KMS-11 (cell line): ENCODE measurements at regions not wholly inside any gene's neighbourhood (a gene's known extent, or its start where the extent isn't known, plus 50 kb on each side); places are given as distances from the start of the nearest gene placed in this dataset.

ENCODE experiments used
- H2AFZ ChIP-seq: fragments of 200-600 bp; sonication (generic); 2 replicates; pipeline ENCODE4 v1.6.1; 2016; ENCODE audit warnings: antibody characterized with exemption, mixed run types, low read depth
- H3K27ac ChIP-seq: fragments of 200-600 bp; sonication (generic); 2 replicates; pipeline ENCODE4 v1.6.1; 2016; ENCODE audit warnings: mild to moderate bottlenecking, mixed run types
- H3K27me3 ChIP-seq: fragments of 200-600 bp; sonication (generic); 2 replicates; pipeline ENCODE4 v1.6.1; 2017; ENCODE audit warnings: mild to moderate bottlenecking, low read depth, mixed run types, moderate library complexity; ENCODE audit not compliant: insufficient read depth
- H3K36me3 ChIP-seq: fragments of 200-600 bp; sonication (generic); 2 replicates; pipeline ENCODE4 v1.6.1; 2017; ENCODE audit warnings: mild to moderate bottlenecking, mixed run types; ENCODE audit not compliant: insufficient read depth
- H3K4me1 ChIP-seq: fragments of 200-600 bp; sonication (generic); 2 replicates; pipeline ENCODE4 v1.6.1; 2016; ENCODE audit warnings: mild to moderate bottlenecking, low read depth, mixed run types; ENCODE audit not compliant: poor library complexity, severe bottlenecking
- H3K4me2 ChIP-seq: fragments of 200-600 bp; sonication (generic); 2 replicates; pipeline ENCODE4 v1.7.0; 2016; ENCODE audit warnings: mild to moderate bottlenecking, mixed run types
- H3K4me3 ChIP-seq: fragments of 200-600 bp; sonication (generic); IDR thresholded peaks from 2 replicates; pipeline ENCODE4 v1.6.1; 2017; ENCODE audit warnings: low read depth, low read length, mixed read lengths; ENCODE audit not compliant: insufficient read depth
- H3K79me2 ChIP-seq: fragments of 200-600 bp; sonication (generic); 2 replicates; pipeline ENCODE4 v1.6.1; 2016; ENCODE audit warnings: low read depth, mixed run types; ENCODE audit not compliant: insufficient read depth
- H3K9ac ChIP-seq: fragments of 200-600 bp; sonication (generic); 2 replicates; pipeline ENCODE4 v1.6.1; 2016; ENCODE audit warnings: mild to moderate bottlenecking, mixed run types
- H4K20me1 ChIP-seq: fragments of 200-600 bp; sonication (generic); 2 replicates; pipeline ENCODE4 v1.6.1; 2016; ENCODE audit warnings: mild to moderate bottlenecking, mixed run types; ENCODE audit not compliant: insufficient read depth
- TF ChIP-seq, protein P1 (sequence below): fragments of 200-600 bp; sonication (generic); conservative IDR thresholded peaks from 2 replicates; pipeline ENCODE4 v1.6.1; 2017; ENCODE audit warnings: low read depth, mild to moderate bottlenecking, antibody characterized with exemption, low read length, moderate library complexity, mixed read lengths

- Histone ChIP-seq H3K4me2 (no peak overlapping the region), H3K36me3 (no peaks in the 10 kb centered on the region), H3K4me3 (no peak overlapping the region), H3K9ac (no peak overlapping the region), H4K20me1 (no peaks in the 10 kb centered on the region), H2AFZ (no peak overlapping the region), H3K27ac (no peak overlapping the region), H3K4me1 (no peaks in the 10 kb centered on the region), H3K79me2 (no peaks in the 10 kb centered on the region), H3K27me3 (no peaks in the 10 kb centered on the region)
- TF ChIP-seq, protein P1, sequence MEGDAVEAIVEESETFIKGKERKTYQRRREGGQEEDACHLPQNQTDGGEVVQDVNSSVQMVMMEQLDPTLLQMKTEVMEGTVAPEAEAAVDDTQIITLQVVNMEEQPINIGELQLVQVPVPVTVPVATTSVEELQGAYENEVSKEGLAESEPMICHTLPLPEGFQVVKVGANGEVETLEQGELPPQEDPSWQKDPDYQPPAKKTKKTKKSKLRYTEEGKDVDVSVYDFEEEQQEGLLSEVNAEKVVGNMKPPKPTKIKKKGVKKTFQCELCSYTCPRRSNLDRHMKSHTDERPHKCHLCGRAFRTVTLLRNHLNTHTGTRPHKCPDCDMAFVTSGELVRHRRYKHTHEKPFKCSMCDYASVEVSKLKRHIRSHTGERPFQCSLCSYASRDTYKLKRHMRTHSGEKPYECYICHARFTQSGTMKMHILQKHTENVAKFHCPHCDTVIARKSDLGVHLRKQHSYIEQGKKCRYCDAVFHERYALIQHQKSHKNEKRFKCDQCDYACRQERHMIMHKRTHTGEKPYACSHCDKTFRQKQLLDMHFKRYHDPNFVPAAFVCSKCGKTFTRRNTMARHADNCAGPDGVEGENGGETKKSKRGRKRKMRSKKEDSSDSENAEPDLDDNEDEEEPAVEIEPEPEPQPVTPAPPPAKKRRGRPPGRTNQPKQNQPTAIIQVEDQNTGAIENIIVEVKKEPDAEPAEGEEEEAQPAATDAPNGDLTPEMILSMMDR: no peak
Measured at GRCh38 chr10:3385487-3385886, 212.9 kb upstream of the PITRM1 start.

GRCh38 chr10:3382092-3382491 is 209.5 kb upstream of the PITRM1 start:
- no peak overlapping the region for H2AFZ ChIP-seq
- H3K36me3 ChIP-seq: no peaks in the 10 kb centered on the region
- H3K79me2 ChIP-seq: no peaks in the 10 kb centered on the region
- no peaks in the 10 kb centered on the region for H3K27me3 ChIP-seq
- H3K4me3 ChIP-seq: no peak overlapping the region
- TF ChIP-seq, protein P1: no peak
- no peak overlapping the region for H3K4me2 ChIP-seq
- H4K20me1 ChIP-seq: no peaks in the 10 kb centered on the region
- no peak overlapping the region for H3K9ac ChIP-seq
- H3K27ac ChIP-seq: no peak overlapping the region
- H3K4me1 ChIP-seq: no peaks in the 10 kb centered on the region

DNA sequence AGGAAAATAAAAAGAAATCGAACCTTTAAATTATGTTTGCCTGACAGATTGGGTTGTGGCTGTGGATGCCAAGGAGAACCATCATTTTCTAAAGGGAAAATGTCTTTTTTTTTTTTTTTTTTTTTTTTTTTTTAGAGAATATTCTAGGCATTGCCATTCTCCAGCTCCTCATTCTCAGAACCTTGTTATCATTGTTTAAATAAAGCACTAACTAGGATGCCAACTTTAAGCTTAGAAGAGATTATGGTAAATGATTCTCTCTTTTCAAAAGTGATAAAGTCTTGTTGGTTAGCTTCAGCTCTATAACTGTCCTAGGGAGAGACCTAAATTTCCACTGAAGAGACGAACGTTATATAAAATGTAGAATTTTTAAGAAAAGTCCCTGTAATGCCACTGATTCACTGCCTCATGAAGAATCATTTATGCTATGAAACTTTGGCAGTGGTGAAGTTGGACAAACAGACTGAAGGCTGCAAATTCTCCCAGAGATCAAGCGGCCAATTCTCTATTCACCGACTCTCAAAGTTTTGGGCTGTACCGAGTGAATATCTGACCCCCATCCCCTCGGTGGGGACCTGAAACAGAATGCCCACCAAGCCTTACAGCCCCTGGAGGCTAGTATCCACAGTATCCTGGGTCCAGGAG is 207.9 kb upstream of the PITRM1 start:
- Histone ChIP-seq H3K27ac (no peak overlapping the region), H2AFZ (no peak overlapping the region), H3K9ac (no peak overlapping the region), H3K27me3 (no peaks in the 10 kb centered on the region), H3K79me2 (no peaks in the 10 kb centered on the region), H3K36me3 (no peaks in the 10 kb centered on the region), H3K4me2 (no peak overlapping the region), H3K4me3 (no peak overlapping the region), H4K20me1 (no peaks in the 10 kb centered on the region), H3K4me1 (no peaks in the 10 kb centered on the region)
- TF ChIP-seq, protein P1: no peak

DNA sequence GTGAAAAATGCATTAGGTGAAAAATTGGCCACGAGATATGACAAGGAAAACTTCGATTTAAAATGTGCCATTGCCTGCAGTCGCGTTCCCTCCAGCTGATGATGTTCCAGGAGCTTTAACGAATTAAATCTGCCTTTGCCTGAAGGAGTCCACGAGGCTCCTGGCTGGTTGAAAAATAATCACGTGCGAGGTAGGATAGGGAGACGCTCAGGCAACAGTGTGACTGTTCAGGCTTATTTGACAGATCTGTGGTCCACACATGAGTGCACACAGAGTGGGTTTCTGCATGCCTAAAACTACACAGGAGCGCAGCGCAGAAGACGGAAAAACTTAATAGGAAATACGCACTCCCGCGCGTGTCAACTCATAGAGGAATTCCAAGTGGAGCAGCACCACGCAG is 204.0 kb upstream of the PITRM1 start:
- Histone ChIP-seq H3K4me3 (no peak overlapping the region), H4K20me1 (no peaks in the 10 kb centered on the region), H3K79me2 (no peaks in the 10 kb centered on the region), H3K9ac (no peak overlapping the region), H3K36me3 (no peaks in the 10 kb centered on the region), H3K4me1 (no peaks in the 10 kb centered on the region), H3K27ac (no peak overlapping the region), H2AFZ (no peak overlapping the region), H3K4me2 (no peak overlapping the region), H3K27me3 (no peaks in the 10 kb centered on the region)
- TF ChIP-seq, protein P1: no peak
